Trophoblast cell (in vitro differentiated cells and primary cell): ENCODE measurements at regions not wholly inside any gene's neighbourhood (a gene's known extent, or its start where the extent isn't known, plus 50 kb on each side); places are given as distances from the start of the nearest gene placed in this dataset.

Source experiments
- DNase-seq, 2 donors: peaks; one replicate each; pipeline ENCODE4 v3.0.0-alpha.2; 2016
- H2AFZ ChIP-seq: 2 replicates; pipeline ENCODE4 v1.6.1; 2013; ENCODE audit warnings: low read length, moderate library complexity, mild to moderate bottlenecking; ENCODE audit not compliant: insufficient read depth, poor library complexity
- H2AK5ac ChIP-seq: 2 replicates; pipeline ENCODE4 v1.6.1; 2013; ENCODE audit warnings: mild to moderate bottlenecking, low read length
- H2BK120ac ChIP-seq: 2 replicates; pipeline ENCODE4 v1.6.1; 2013; ENCODE audit warnings: low read length, mild to moderate bottlenecking, moderate library complexity; ENCODE audit not compliant: insufficient read depth, poor library complexity
- H2BK12ac ChIP-seq: 2 replicates; pipeline ENCODE4 v1.6.1; 2013; ENCODE audit warnings: mild to moderate bottlenecking, low read length, moderate library complexity
- H2BK5ac ChIP-seq: 2 replicates; pipeline ENCODE4 v1.6.1; 2013; ENCODE audit warnings: low read length, low read depth, moderate library complexity, mild to moderate bottlenecking; ENCODE audit not compliant: poor library complexity
- H3K14ac ChIP-seq: 2 replicates; pipeline ENCODE4 v1.6.1; 2013; ENCODE audit warnings: mild to moderate bottlenecking, low read length
- H3K18ac ChIP-seq: 2 replicates; pipeline ENCODE4 v1.6.1; 2013; ENCODE audit warnings: mild to moderate bottlenecking, low read length
- H3K23ac ChIP-seq: 2 replicates; pipeline ENCODE4 v1.6.1; 2013; ENCODE audit warnings: low read length
- H3K27ac ChIP-seq: 2 replicates; pipeline ENCODE4 v1.5.1; 2013; ENCODE audit warnings: low read depth, mild to moderate bottlenecking, inconsistent platforms, low read length, moderate library complexity
- H3K27me3 ChIP-seq: 2 replicates; pipeline ENCODE4 v1.6.1; 2013; ENCODE audit warnings: inconsistent platforms, mild to moderate bottlenecking, low read length, moderate library complexity; ENCODE audit not compliant: insufficient read depth
- H3K36me3 ChIP-seq, 2 experiments: 1 replicate in 1 of 2; 2 replicates in 1 of 2; pipeline ENCODE4 v1.6.1; 2013; ENCODE audit warnings: low read length in 2 of 2, mild to moderate bottlenecking in 2 of 2, moderate library complexity in 1 of 2; ENCODE audit not compliant: insufficient read depth in 2 of 2, control insufficient read depth in 1 of 2
- H3K4ac ChIP-seq: 2 replicates; pipeline ENCODE4 v1.6.1; 2013; ENCODE audit warnings: low read depth, mild to moderate bottlenecking, low read length, moderate library complexity
- H3K4me1 ChIP-seq, 2 experiments: 1 replicate in 1 of 2; 2 replicates in 1 of 2; pipeline ENCODE4 v1.6.1; 2013; ENCODE audit warnings: low read length in 2 of 2, mild to moderate bottlenecking in 2 of 2, moderate library complexity in 1 of 2; ENCODE audit not compliant: insufficient read depth in 2 of 2, control insufficient read depth in 1 of 2
- H3K4me2 ChIP-seq: 2 replicates; pipeline ENCODE4 v1.6.1; 2013; ENCODE audit warnings: inconsistent platforms, mild to moderate bottlenecking, low read length, moderate library complexity
- H3K4me3 ChIP-seq: 2 replicates; pipeline ENCODE4 v1.5.1; 2013; ENCODE audit warnings: mild to moderate bottlenecking, low read depth, low read length, inconsistent platforms
- H3K79me1 ChIP-seq: one replicate; pipeline ENCODE4 v1.6.1; 2013; ENCODE audit warnings: low read length
- H3K79me2 ChIP-seq: 2 replicates; pipeline ENCODE4 v1.6.1; 2013; ENCODE audit warnings: low read length, mild to moderate bottlenecking; ENCODE audit not compliant: control insufficient read depth, insufficient read depth, poor library complexity
- H3K9ac ChIP-seq: 2 replicates; pipeline ENCODE4 v1.6.1; 2013; ENCODE audit warnings: mild to moderate bottlenecking, low read length
- H3K9me3 ChIP-seq: 2 replicates; pipeline ENCODE4 v1.6.1; 2013; ENCODE audit warnings: low read depth, mild to moderate bottlenecking, control low read depth, inconsistent platforms, low read length; ENCODE audit not compliant: insufficient read depth
- H4K12ac ChIP-seq: 2 replicates; pipeline ENCODE4 v1.6.1; 2013; ENCODE audit warnings: low read depth, mild to moderate bottlenecking, low read length, moderate library complexity
- H4K8ac ChIP-seq: 2 replicates; pipeline ENCODE4 v1.6.1; 2013; ENCODE audit warnings: low read depth, mild to moderate bottlenecking, low read length, moderate library complexity
- H4K91ac ChIP-seq: one replicate; pipeline ENCODE4 v1.6.1; 2013; ENCODE audit warnings: low read depth, mild to moderate bottlenecking, low read length, moderate library complexity
- WGBS: extraction: QIAGEN DNeasy Blood & Tissue Kit; methylation state at CpG from one replicate; pipeline ENCODE4 v1.1.7; 2013; ENCODE audit warnings: missing lambda C conversion rate; ENCODE audit not compliant: insufficient read length, insufficient coverage; ENCODE audit errors: extremely low coverage; 5-methylcytosine and 5-hydroxymethylcytosine counted together

GRCh38 chr5:161216877-161217276, 329.6 kb downstream of the GABRB2 start:
- Histone ChIP-seq H4K8ac (no peak overlapping the region), H2AFZ (no peak overlapping the region), H3K4me3 (no peak overlapping the region), H2BK12ac (no peak overlapping the region), H3K4me2 (no peak overlapping the region), H3K79me1 (no peaks in the 10 kb centered on the region), H4K91ac (no peak overlapping the region), H3K79me2 (no peaks in the 10 kb centered on the region), H3K4ac (no peak overlapping the region), H3K27me3 (no peaks in the 10 kb centered on the region), H3K27ac (no peak overlapping the region), H3K23ac (no peak overlapping the region), H2BK120ac (no peak overlapping the region), H4K12ac (no peak overlapping the region), H3K36me3 (no peaks in the 10 kb centered on the region), H2AK5ac (no peak overlapping the region), H3K9ac (no peak overlapping the region), H3K18ac (no peak overlapping the region), H3K14ac (no peak overlapping the region), H2BK5ac (no peak overlapping the region), H3K9me3 (no peaks in the 10 kb centered on the region), H3K4me1 (no peaks in the 10 kb centered on the region)
- no peak for DNase-seq
- WGBS: no CpG with 5 or more reads among the region's 3 CpGs

- H3K4me3 ChIP-seq: no peak overlapping the region
- H3K79me2 ChIP-seq: no peaks in the 10 kb centered on the region
- no peak overlapping the region for H2AK5ac ChIP-seq
- no peaks in the 10 kb centered on the region for H3K9me3 ChIP-seq
- H2BK120ac ChIP-seq: no peak overlapping the region
- H3K14ac ChIP-seq: no peak overlapping the region
- H3K27me3 ChIP-seq: no peaks in the 10 kb centered on the region
- no peak for DNase-seq
- H3K79me1 ChIP-seq: no peaks in the 10 kb centered on the region
- H3K18ac ChIP-seq: no peak overlapping the region
- no CpG with 5 or more reads among the region's 1 CpG for WGBS
- no peak overlapping the region for H2BK5ac ChIP-seq
- no peak overlapping the region for H4K8ac ChIP-seq
- no peak overlapping the region for H3K4me2 ChIP-seq
- no peak overlapping the region for H2AFZ ChIP-seq
- H3K23ac ChIP-seq: no peak overlapping the region
- H2BK12ac ChIP-seq: no peak overlapping the region
- no peak overlapping the region for H3K9ac ChIP-seq
- no peak overlapping the region for H4K91ac ChIP-seq
- H3K4me1 ChIP-seq: no peaks in the 10 kb centered on the region
- H4K12ac ChIP-seq: no peak overlapping the region
- H3K4ac ChIP-seq: no peak overlapping the region
- H3K36me3 ChIP-seq: no peaks in the 10 kb centered on the region
- H3K27ac ChIP-seq: no peak overlapping the region
Measured at GRCh38 chr5:161212123-161212712, 334.3 kb downstream of the GABRB2 start.

GRCh38 chr5:161201558-161201957, 345.0 kb downstream of the GABRB2 start:
- H3K79me1 ChIP-seq: no peaks in the 10 kb centered on the region
- H3K36me3 ChIP-seq: no peaks in the 10 kb centered on the region
- H3K14ac ChIP-seq: no peak overlapping the region
- no peaks in the 10 kb centered on the region for H3K9me3 ChIP-seq
- no peaks in the 10 kb centered on the region for H3K4me1 ChIP-seq
- no peak overlapping the region for H4K12ac ChIP-seq
- H3K4ac ChIP-seq: no peak overlapping the region
- H4K91ac ChIP-seq: no peak overlapping the region
- no peak overlapping the region for H2BK5ac ChIP-seq
- H3K9ac ChIP-seq: no peak overlapping the region
- no peak overlapping the region for H2AK5ac ChIP-seq
- no peak overlapping the region for H2AFZ ChIP-seq
- H3K23ac ChIP-seq: no peak overlapping the region
- no peak overlapping the region for H3K18ac ChIP-seq
- no peak overlapping the region for H4K8ac ChIP-seq
- H3K4me2 ChIP-seq: no peak overlapping the region
- DNase-seq: no peak
- no peaks in the 10 kb centered on the region for H3K27me3 ChIP-seq
- H3K4me3 ChIP-seq: no peak overlapping the region
- H3K79me2 ChIP-seq: no peaks in the 10 kb centered on the region
- H2BK120ac ChIP-seq: no peak overlapping the region
- no peak overlapping the region for H2BK12ac ChIP-seq
- H3K27ac ChIP-seq: no peak overlapping the region

- Histone ChIP-seq H3K36me3 (no peaks in the 10 kb centered on the region), H2AK5ac (no peak overlapping the region), H3K9ac (no peak overlapping the region), H2BK120ac (no peak overlapping the region), H3K18ac (no peak overlapping the region), H4K12ac (no peak overlapping the region), H3K27ac (no peak overlapping the region), H2BK12ac (no peak overlapping the region), H3K4me1 (no peaks in the 10 kb centered on the region), H3K79me2 (no peaks in the 10 kb centered on the region), H3K27me3 (no peaks in the 10 kb centered on the region), H2AFZ (no peak overlapping the region), H2BK5ac (no peak overlapping the region), H4K8ac (no peak overlapping the region), H3K9me3 (no peaks in the 10 kb centered on the region), H3K4me3 (no peak overlapping the region), H3K4me2 (no peak overlapping the region), H3K14ac (no peak overlapping the region), H3K79me1 (no peaks in the 10 kb centered on the region), H3K23ac (no peak overlapping the region), H4K91ac (no peak overlapping the region), H3K4ac (no peak overlapping the region)
- DNase-seq: no peak
- no CpG with 5 or more reads among the region's 2 CpGs for WGBS
Measured at GRCh38 chr5:161190778-161191177, 338.8 kb upstream of the ATP10B start.
